ENCODE measurements at regions not wholly inside any gene's neighbourhood (a gene's known extent, or its start where the extent isn't known, plus 50 kb on each side); places are given as distances from the start of the nearest gene placed in this dataset.

DNA sequence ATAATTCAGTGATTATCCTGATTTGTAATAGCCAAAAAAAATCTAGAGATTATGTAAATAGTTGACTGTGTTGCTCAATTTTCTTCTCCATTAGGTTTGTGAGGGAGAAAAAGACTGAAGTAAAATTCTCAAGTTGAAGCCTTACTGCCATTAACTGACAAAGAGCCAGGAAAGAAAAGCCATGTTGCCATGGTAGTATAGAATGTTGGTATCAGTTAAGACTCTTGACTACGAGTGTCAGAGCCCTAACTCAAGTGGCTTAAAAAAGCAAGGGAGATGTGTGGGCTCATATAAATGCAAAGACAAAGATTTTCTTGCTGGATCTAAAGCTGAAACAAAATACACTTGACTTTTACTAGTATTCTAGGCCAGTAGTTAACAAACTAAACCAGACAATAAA, 571.7 kb downstream of the KCTD16 start:
- TF ChIP-seq EZH2 (IDR thresholded peaks at IDR 0.05; ENCODE audit: borderline replicate concordance, low read depth, low read length, severe bottlenecking): no peak
- TF ChIP-seq, protein P1, sequence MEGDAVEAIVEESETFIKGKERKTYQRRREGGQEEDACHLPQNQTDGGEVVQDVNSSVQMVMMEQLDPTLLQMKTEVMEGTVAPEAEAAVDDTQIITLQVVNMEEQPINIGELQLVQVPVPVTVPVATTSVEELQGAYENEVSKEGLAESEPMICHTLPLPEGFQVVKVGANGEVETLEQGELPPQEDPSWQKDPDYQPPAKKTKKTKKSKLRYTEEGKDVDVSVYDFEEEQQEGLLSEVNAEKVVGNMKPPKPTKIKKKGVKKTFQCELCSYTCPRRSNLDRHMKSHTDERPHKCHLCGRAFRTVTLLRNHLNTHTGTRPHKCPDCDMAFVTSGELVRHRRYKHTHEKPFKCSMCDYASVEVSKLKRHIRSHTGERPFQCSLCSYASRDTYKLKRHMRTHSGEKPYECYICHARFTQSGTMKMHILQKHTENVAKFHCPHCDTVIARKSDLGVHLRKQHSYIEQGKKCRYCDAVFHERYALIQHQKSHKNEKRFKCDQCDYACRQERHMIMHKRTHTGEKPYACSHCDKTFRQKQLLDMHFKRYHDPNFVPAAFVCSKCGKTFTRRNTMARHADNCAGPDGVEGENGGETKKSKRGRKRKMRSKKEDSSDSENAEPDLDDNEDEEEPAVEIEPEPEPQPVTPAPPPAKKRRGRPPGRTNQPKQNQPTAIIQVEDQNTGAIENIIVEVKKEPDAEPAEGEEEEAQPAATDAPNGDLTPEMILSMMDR (IDR thresholded peaks at IDR 0.05; ENCODE audit: borderline replicate concordance, extremely low read depth, low read length, poor library complexity, severe bottlenecking): no peak
- no peak overlapping the region for H2AFZ ChIP-seq (ENCODE audit: low read depth, low read length)
- no peaks in the 10 kb centered on the region for H3K36me3 ChIP-seq (ENCODE audit: insufficient read depth, low read length)
- H3K79me2 ChIP-seq (ENCODE audit: insufficient read depth, low read length): no peaks in the 10 kb centered on the region
- H3K27me3 ChIP-seq (ENCODE audit: insufficient read depth, low read length, poor library complexity): no peaks in the 10 kb centered on the region
- H3K27ac ChIP-seq (ENCODE audit: low read length): no peak overlapping the region
- H4K20me1 ChIP-seq (ENCODE audit: insufficient read depth, low read length): no peaks in the 10 kb centered on the region
- no peak overlapping the region for H3K4me2 ChIP-seq (ENCODE audit: insufficient read depth, low read length)
- no peak overlapping the region for H3K9ac ChIP-seq (ENCODE audit: low read depth, low read length)
- no peak for ATAC-seq (ENCODE audit: insufficient read depth, low read depth)
- DNase-seq: no peak
- no peak overlapping the region for H3K4me3 ChIP-seq (ENCODE audit: low read depth in 1 of 2, low read length in 2 of 2)
- H3K9me3 ChIP-seq (ENCODE audit: insufficient read depth, low read length, severe bottlenecking): no peaks in the 10 kb centered on the region
- no peaks in the 10 kb centered on the region for H3K4me1 ChIP-seq (ENCODE audit: insufficient read depth, low read length)

DNA sequence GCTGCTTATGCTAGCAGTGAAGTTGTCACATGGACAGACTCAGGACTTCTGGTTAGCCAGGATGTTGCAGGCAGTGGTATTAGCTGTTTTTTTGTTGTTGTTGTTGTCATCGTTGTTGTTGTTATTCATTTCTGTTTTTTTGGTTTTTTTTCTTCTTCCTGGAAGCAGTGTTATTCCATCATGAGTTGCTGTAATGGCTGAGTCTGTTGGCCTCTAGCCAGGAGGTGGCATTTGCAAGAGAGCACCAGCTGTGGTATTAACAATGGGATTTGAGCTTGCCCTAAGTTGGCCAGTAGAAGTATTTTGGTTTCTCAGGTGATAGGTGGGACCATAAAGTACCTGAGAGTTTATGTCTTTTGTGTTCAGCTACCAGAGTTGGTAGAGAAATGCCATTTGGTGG, 561.1 kb downstream of the KCTD16 start:
- H3K27me3 ChIP-seq (ENCODE audit: insufficient read depth, low read length, poor library complexity): no peaks in the 10 kb centered on the region
- DNase-seq: no peak
- H3K79me2 ChIP-seq (ENCODE audit: insufficient read depth, low read length): no peaks in the 10 kb centered on the region
- no peak for TF ChIP-seq EZH2 (IDR thresholded peaks at IDR 0.05; ENCODE audit: borderline replicate concordance, low read depth, low read length, severe bottlenecking)
- TF ChIP-seq, protein P1 (IDR thresholded peaks at IDR 0.05; ENCODE audit: borderline replicate concordance, extremely low read depth, low read length, poor library complexity, severe bottlenecking): no peak
- H3K4me3 ChIP-seq (ENCODE audit: low read depth in 1 of 2, low read length in 2 of 2): no peak overlapping the region
- H2AFZ ChIP-seq (ENCODE audit: low read depth, low read length): no peak overlapping the region
- no peaks in the 10 kb centered on the region for H4K20me1 ChIP-seq (ENCODE audit: insufficient read depth, low read length)
- no peaks in the 10 kb centered on the region for H3K36me3 ChIP-seq (ENCODE audit: insufficient read depth, low read length)
- H3K4me1 ChIP-seq (ENCODE audit: insufficient read depth, low read length): no peaks in the 10 kb centered on the region
- no peaks in the 10 kb centered on the region for H3K9me3 ChIP-seq (ENCODE audit: insufficient read depth, low read length, severe bottlenecking)
- H3K9ac ChIP-seq (ENCODE audit: low read depth, low read length): no peak overlapping the region
- no peak overlapping the region for H3K27ac ChIP-seq (ENCODE audit: low read length)
- no peak overlapping the region for H3K4me2 ChIP-seq (ENCODE audit: insufficient read depth, low read length)
- no peak for ATAC-seq (ENCODE audit: insufficient read depth, low read depth)

DNA sequence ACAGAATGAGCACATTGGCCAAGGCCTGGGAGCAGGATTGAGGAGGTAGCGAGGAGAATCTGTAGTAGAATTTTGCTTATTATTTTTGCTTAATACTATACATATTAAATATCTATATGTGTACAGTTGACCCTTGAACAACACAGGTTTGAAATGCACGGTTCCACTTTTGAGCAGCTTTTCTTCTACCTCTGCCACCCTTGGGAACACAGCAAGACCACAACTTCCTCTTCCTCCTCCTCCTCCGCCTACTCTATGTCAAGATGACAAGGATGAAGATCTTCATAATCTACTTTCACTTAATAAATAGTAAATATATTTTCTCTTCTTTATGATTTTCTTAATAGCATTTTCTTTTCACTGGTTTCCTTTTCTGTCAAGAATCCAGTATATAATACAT, 541.4 kb downstream of the KCTD16 start:
- peaks cover 25% of the 10 kb centered on the region for H3K4me1 ChIP-seq (ENCODE audit: insufficient read depth, low read length)
- H3K79me2 ChIP-seq (ENCODE audit: insufficient read depth, low read length): no peaks in the 10 kb centered on the region
- peak overlapping the region; percentile 29; the same call in 1 of the 2 replicates for H3K9ac ChIP-seq (ENCODE audit: low read depth, low read length)
- no peak for TF ChIP-seq EZH2 (IDR thresholded peaks at IDR 0.05; ENCODE audit: borderline replicate concordance, low read depth, low read length, severe bottlenecking)
- TF ChIP-seq, protein P1 (IDR thresholded peaks at IDR 0.05; ENCODE audit: borderline replicate concordance, extremely low read depth, low read length, poor library complexity, severe bottlenecking): no peak
- ATAC-seq (ENCODE audit: insufficient read depth, low read depth): peak; percentile 98
- H3K27me3 ChIP-seq (ENCODE audit: insufficient read depth, low read length, poor library complexity): no peaks in the 10 kb centered on the region
- H3K9me3 ChIP-seq (ENCODE audit: insufficient read depth, low read length, severe bottlenecking): no peaks in the 10 kb centered on the region
- H3K4me2 ChIP-seq (ENCODE audit: insufficient read depth, low read length): peak overlapping the region; percentile 53
- H4K20me1 ChIP-seq (ENCODE audit: insufficient read depth, low read length): no peaks in the 10 kb centered on the region
- H3K27ac ChIP-seq (ENCODE audit: low read length): peak overlapping the region; percentile 81
- peak overlapping the region; percentile 79 for H2AFZ ChIP-seq (ENCODE audit: low read depth, low read length)
- no peaks in the 10 kb centered on the region for H3K36me3 ChIP-seq (ENCODE audit: insufficient read depth, low read length)
- H3K4me3 ChIP-seq (ENCODE audit: low read depth in 1 of 2, low read length in 2 of 2): no peak overlapping the region
- peak; percentile 67 for DNase-seq

DNA sequence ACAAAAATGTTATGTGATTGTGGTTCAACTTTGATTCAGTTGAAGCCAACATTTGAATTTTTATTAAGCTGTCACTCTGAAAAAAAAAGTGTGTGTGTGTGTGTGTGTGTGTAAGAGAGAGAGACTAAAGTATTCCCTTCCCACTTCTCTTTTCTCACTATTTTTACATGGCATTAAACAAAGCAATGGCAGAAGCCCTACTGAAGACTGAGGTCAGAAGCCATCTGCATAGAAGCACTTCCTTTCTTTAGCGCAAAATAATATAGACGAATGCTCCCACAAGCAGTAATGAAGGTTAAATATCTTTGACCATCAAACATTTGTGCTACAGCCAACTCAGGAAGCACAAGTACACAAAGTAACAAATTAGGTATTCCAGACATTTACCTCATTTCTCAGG, 540.5 kb downstream of the KCTD16 start:
- no peaks in the 10 kb centered on the region for H3K79me2 ChIP-seq (ENCODE audit: insufficient read depth, low read length)
- peak overlapping the region; percentile 53; the same call in 1 of the 2 replicates for H3K4me2 ChIP-seq (ENCODE audit: insufficient read depth, low read length)
- H3K4me1 ChIP-seq (ENCODE audit: insufficient read depth, low read length): peaks cover 25% of the 10 kb centered on the region
- TF ChIP-seq, protein P1 (IDR thresholded peaks at IDR 0.05; ENCODE audit: borderline replicate concordance, extremely low read depth, low read length, poor library complexity, severe bottlenecking): no peak
- no peak for TF ChIP-seq EZH2 (IDR thresholded peaks at IDR 0.05; ENCODE audit: borderline replicate concordance, low read depth, low read length, severe bottlenecking)
- H3K27ac ChIP-seq (ENCODE audit: low read length): peak overlapping the region; percentile 81
- no peaks in the 10 kb centered on the region for H3K9me3 ChIP-seq (ENCODE audit: insufficient read depth, low read length, severe bottlenecking)
- H3K36me3 ChIP-seq (ENCODE audit: insufficient read depth, low read length): no peaks in the 10 kb centered on the region
- H2AFZ ChIP-seq (ENCODE audit: low read depth, low read length): peak overlapping the region; percentile 79
- H4K20me1 ChIP-seq (ENCODE audit: insufficient read depth, low read length): no peaks in the 10 kb centered on the region
- DNase-seq: no peak
- no peak overlapping the region for H3K4me3 ChIP-seq (ENCODE audit: low read depth in 1 of 2, low read length in 2 of 2)
- H3K27me3 ChIP-seq (ENCODE audit: insufficient read depth, low read length, poor library complexity): no peaks in the 10 kb centered on the region
- no peak for ATAC-seq (ENCODE audit: insufficient read depth, low read depth)
- H3K9ac ChIP-seq (ENCODE audit: low read depth, low read length): no peak overlapping the region
